GM11168 (cell line): ENCODE measurements at regions not wholly inside any gene's neighbourhood (a gene's known extent, or its start where the extent isn't known, plus 50 kb on each side); places are given as distances from the start of the nearest gene placed in this dataset.

Experiments used
- in situ Hi-C: fragments of 300-500 bp; cut with MboI; formaldehyde crosslinking; loops from one replicate; pipeline ENCODE4 v1.12.0; 2022; ENCODE audit warnings: low sequenced_read_pairs; ENCODE audit not compliant: unreplicated experiment

GRCh38 chr3:188940573-188940932 is 231.2 kb upstream of the TPRG1 start:
- in situ Hi-C loops: no loop called here

- in situ Hi-C loops: no loop called here
Measured at GRCh38 chr3:188941103-188941502, 230.7 kb upstream of the TPRG1 start.

- in situ Hi-C loops: no loop called here
Measured at GRCh38 chr3:188942191-188942590, 229.6 kb upstream of the TPRG1 start.

- in situ Hi-C loops: no loop called here
Measured at GRCh38 chr3:188943591-188943990, 228.2 kb upstream of the TPRG1 start.

GRCh38 chr3:188944108-188944507 is 227.7 kb upstream of the TPRG1 start:
- in situ Hi-C loops: no loop called here

- in situ Hi-C loops: no loop called here
Measured at GRCh38 chr3:188946351-188947240, 225.2 kb upstream of the TPRG1 start.

GRCh38 chr3:188947401-188948280 is 224.1 kb upstream of the TPRG1 start:
- in situ Hi-C loops: no loop called here

- in situ Hi-C loops: no loop called here
Measured at GRCh38 chr3:188948281-188948996, 223.3 kb upstream of the TPRG1 start.

GRCh38 chr3:188948997-188949389 is 222.8 kb upstream of the TPRG1 start:
- in situ Hi-C loops: no loop called here

GRCh38 chr3:188949456-188949855 is 222.3 kb upstream of the TPRG1 start:
- in situ Hi-C loops: no loop called here

GRCh38 chr3:188949996-188950395 is 221.8 kb upstream of the TPRG1 start:
- in situ Hi-C loops: no loop called here

GRCh38 chr3:188950832-188951489 is 220.8 kb upstream of the TPRG1 start:
- in situ Hi-C loops: no loop called here

GRCh38 chr3:188951734-188952133 is 220.0 kb upstream of the TPRG1 start:
- in situ Hi-C loops: no loop called here

GRCh38 chr3:188954590-188955208 is 217.1 kb upstream of the TPRG1 start:
- in situ Hi-C loops: loop anchor here (5.0 kb wide), 1 partner anchor 1217 kb away; no protein-coding TSS in a partner anchor

GRCh38 chr3:188955919-188956318 is 215.9 kb upstream of the TPRG1 start:
- in situ Hi-C loops: loop anchor here (5.0 kb wide), 1 partner anchor 1219 kb away; no protein-coding TSS in a partner anchor

- in situ Hi-C loops: loop anchor here (5.0 kb wide), 1 partner anchor 1220 kb away; no protein-coding TSS in a partner anchor
Measured at GRCh38 chr3:188956839-188957489, 214.8 kb upstream of the TPRG1 start.

- in situ Hi-C loops: loop anchor here (5.0 kb wide), 1 partner anchor 1222 kb away; no protein-coding TSS in a partner anchor
Measured at GRCh38 chr3:188959013-188959412, 212.8 kb upstream of the TPRG1 start.

- in situ Hi-C loops: no loop called here
Measured at GRCh38 chr3:188962253-188963247, 209.2 kb upstream of the TPRG1 start.
